WTC11 (cell line): ENCODE measurements at regions not wholly inside any gene's neighbourhood (a gene's known extent, or its start where the extent isn't known, plus 50 kb on each side); places are given as distances from the start of the nearest gene placed in this dataset.

Experiments used
- ATAC-seq: fragments of 200-7000 bp; cut with Tn5 transposase; 2 replicates; pipeline ENCODE4 v1.10.0; 2021; ENCODE audit warnings: mild to moderate bottlenecking, moderate library complexity
- CTCF ChIA-PET: fragments of 300-600 bp; sonication (Branson Sonifier 250); formaldehyde crosslinking; loops from one replicate; lab custom pipeline; 2021; ENCODE audit warnings: antibody characterized with exemption; lab: Charles Lee
- POLR2A ChIA-PET: fragments of 350-600 bp; sonication (Branson Sonifier 250); formaldehyde crosslinking; loops from one replicate; lab custom pipeline; 2021; ENCODE audit warnings: antibody characterized with exemption; lab: Charles Lee
- DNase-seq: peaks from one replicate; pipeline ENCODE4 v3.0.0; 2021; ENCODE audit warnings: low spot score
- H3K27ac Mint-ChIP-seq: 2 replicates; pipeline ENCODE4 v1.8.0; 2021; ENCODE audit warnings: mixed read lengths
- H3K27me3 Mint-ChIP-seq: 2 replicates; pipeline ENCODE4 v1.8.0; 2021; ENCODE audit warnings: low read depth, mild to moderate bottlenecking, moderate library complexity, mixed read lengths
- H3K36me3 Mint-ChIP-seq: 2 replicates; pipeline ENCODE4 v1.8.0; 2021; ENCODE audit warnings: mixed read lengths
- H3K4me1 Mint-ChIP-seq: 2 replicates; pipeline ENCODE4 v1.8.0; 2022; ENCODE audit warnings: mixed read lengths
- H3K4me3 Mint-ChIP-seq: 2 replicates; pipeline ENCODE4 v1.8.0; 2021; ENCODE audit warnings: mild to moderate bottlenecking, moderate library complexity, mixed read lengths
- H3K9me3 Mint-ChIP-seq: 2 replicates; pipeline ENCODE4 v1.8.0; 2021; ENCODE audit warnings: mixed read lengths
- CBFB ChIP-seq: sonication (generic); formaldehyde crosslinking; IDR thresholded peaks from 2 replicates; pipeline ENCODE4 v1.8.1; 2022; ENCODE audit warnings: mild to moderate bottlenecking, low read depth, missing genetic modification reagents
- CREB1 ChIP-seq: sonication (generic); formaldehyde crosslinking; IDR thresholded peaks from 2 replicates; pipeline ENCODE4 v1.8.0; 2023; ENCODE audit warnings: mild to moderate bottlenecking, missing genetic modification reagents
- ELF4 ChIP-seq: sonication (generic); formaldehyde crosslinking; IDR thresholded peaks from 2 replicates; pipeline ENCODE4 v1.8.1; 2022; ENCODE audit warnings: low read depth, mild to moderate bottlenecking, moderate library complexity, missing genetic modification reagents
- NFATC4 ChIP-seq: fragments of 250-450 bp; sonication (Bioruptor Pico); IDR thresholded peaks from 2 replicates; pipeline ENCODE4 v1.9.0; 2021; ENCODE audit warnings: mild to moderate bottlenecking
- ZBTB21 ChIP-seq: sonication (generic); formaldehyde crosslinking; IDR thresholded peaks from 2 replicates; pipeline ENCODE4 v1.8.1; 2023; ENCODE audit warnings: mild to moderate bottlenecking, missing genetic modification reagents, borderline replicate concordance
- ZNF423 ChIP-seq: fragments of 250-450 bp; sonication (Bioruptor Pico); IDR thresholded peaks from 2 replicates; pipeline ENCODE4 v2.1.2; 2022; ENCODE audit warnings: mild to moderate bottlenecking, moderate library complexity
- ZNF671 ChIP-seq: fragments of 250-450 bp; sonication (Bioruptor Pico); IDR thresholded peaks from 2 replicates; pipeline ENCODE4 v1.8.0; 2021; ENCODE audit warnings: mild to moderate bottlenecking
- TF ChIP-seq, protein P1 (sequence below): sonication (generic); formaldehyde crosslinking; IDR thresholded peaks from 2 replicates; pipeline ENCODE4 v1.8.1; 2023; ENCODE audit warnings: mild to moderate bottlenecking, moderate library complexity, missing genetic modification reagents
- TF ChIP-seq, protein P2 (sequence below): sonication (generic); formaldehyde crosslinking; IDR thresholded peaks from 2 replicates; pipeline ENCODE4 v1.8.0; 2023; ENCODE audit warnings: mild to moderate bottlenecking, missing genetic modification reagents
- TF ChIP-seq, protein P3 (sequence below): sonication (generic); formaldehyde crosslinking; IDR thresholded peaks from 2 replicates; pipeline ENCODE4 v1.8.1; 2023; ENCODE audit warnings: mild to moderate bottlenecking, missing genetic modification reagents, moderate library complexity
- TF ChIP-seq, protein P4 (sequence below): fragments of 250-450 bp; sonication (Bioruptor Pico); IDR thresholded peaks from 2 replicates; pipeline ENCODE4 v1.9.0; 2021; ENCODE audit warnings: mild to moderate bottlenecking, borderline replicate concordance
- TF ChIP-seq, protein P5 (sequence below): sonication (generic); formaldehyde crosslinking; IDR thresholded peaks from 2 replicates; pipeline ENCODE4 v1.8.1; 2022; ENCODE audit warnings: mild to moderate bottlenecking, missing genetic modification reagents, moderate library complexity, borderline replicate concordance
- TF ChIP-seq, protein P6 (sequence below): sonication (generic); formaldehyde crosslinking; IDR thresholded peaks from 2 replicates; pipeline ENCODE4 v1.8.1; 2022; ENCODE audit warnings: missing genetic modification reagents, borderline replicate concordance
- TF ChIP-seq, protein P7 (sequence below): sonication (generic); formaldehyde crosslinking; IDR thresholded peaks from 2 replicates; pipeline ENCODE4 v1.8.1; 2022; ENCODE audit warnings: low read depth, missing genetic modification reagents, borderline replicate concordance

DNA sequence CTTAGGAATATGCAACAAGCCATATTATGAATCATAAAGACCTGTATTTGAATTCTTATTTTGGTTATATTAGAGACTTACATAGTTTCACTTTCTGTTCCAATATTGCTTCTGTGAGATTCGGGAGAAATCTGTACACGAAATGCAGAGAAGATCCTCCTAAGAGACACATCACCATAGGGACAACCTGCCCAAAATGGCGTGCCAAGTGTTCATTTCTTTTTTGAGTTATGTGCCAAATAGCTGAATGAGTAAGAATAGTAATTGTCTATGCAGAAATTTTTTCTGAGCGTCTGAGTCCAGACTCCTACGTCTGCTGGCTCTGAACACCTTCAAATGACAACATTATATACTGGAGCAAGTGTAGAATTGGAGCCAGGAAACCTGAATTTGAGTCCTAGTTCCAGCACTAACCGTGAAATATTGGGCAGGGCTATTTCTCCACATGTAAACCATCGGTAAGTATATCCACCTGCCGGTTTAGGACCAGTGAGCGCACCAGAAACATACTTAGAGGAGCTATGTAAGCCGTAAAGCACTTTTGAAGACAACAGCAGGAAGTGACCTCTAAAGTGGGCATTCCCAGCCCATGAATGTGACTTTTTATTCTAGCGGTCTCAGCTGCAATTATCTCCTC, 163.9 kb upstream of the DMRT1 start (continued):
- TF ChIP-seq, protein P1, sequence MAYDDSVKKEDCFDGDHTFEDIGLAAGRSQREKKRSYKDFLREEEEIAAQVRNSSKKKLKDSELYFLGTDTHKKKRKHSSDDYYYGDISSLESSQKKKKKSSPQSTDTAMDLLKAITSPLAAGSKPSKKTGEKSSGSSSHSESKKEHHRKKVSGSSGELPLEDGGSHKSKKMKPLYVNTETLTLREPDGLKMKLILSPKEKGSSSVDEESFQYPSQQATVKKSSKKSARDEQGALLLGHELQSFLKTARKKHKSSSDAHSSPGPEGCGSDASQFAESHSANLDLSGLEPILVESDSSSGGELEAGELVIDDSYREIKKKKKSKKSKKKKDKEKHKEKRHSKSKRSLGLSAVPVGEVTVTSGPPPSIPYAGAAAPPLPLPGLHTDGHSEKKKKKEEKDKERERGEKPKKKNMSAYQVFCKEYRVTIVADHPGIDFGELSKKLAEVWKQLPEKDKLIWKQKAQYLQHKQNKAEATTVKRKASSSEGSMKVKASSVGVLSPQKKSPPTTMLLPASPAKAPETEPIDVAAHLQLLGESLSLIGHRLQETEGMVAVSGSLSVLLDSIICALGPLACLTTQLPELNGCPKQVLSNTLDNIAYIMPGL (CRISPR knock-in tag), result no peak
- TF ChIP-seq ZNF671 (CRISPR knock-in tag) (no peak), CREB1 (CRISPR knock-in tag) (no peak)
- TF ChIP-seq, protein P2, sequence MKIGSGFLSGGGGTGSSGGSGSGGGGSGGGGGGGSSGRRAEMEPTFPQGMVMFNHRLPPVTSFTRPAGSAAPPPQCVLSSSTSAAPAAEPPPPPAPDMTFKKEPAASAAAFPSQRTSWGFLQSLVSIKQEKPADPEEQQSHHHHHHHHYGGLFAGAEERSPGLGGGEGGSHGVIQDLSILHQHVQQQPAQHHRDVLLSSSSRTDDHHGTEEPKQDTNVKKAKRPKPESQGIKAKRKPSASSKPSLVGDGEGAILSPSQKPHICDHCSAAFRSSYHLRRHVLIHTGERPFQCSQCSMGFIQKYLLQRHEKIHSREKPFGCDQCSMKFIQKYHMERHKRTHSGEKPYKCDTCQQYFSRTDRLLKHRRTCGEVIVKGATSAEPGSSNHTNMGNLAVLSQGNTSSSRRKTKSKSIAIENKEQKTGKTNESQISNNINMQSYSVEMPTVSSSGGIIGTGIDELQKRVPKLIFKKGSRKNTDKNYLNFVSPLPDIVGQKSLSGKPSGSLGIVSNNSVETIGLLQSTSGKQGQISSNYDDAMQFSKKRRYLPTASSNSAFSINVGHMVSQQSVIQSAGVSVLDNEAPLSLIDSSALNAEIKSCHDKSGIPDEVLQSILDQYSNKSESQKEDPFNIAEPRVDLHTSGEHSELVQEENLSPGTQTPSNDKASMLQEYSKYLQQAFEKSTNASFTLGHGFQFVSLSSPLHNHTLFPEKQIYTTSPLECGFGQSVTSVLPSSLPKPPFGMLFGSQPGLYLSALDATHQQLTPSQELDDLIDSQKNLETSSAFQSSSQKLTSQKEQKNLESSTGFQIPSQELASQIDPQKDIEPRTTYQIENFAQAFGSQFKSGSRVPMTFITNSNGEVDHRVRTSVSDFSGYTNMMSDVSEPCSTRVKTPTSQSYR (CRISPR knock-in tag), result no peak
- TF ChIP-seq, protein P3, sequence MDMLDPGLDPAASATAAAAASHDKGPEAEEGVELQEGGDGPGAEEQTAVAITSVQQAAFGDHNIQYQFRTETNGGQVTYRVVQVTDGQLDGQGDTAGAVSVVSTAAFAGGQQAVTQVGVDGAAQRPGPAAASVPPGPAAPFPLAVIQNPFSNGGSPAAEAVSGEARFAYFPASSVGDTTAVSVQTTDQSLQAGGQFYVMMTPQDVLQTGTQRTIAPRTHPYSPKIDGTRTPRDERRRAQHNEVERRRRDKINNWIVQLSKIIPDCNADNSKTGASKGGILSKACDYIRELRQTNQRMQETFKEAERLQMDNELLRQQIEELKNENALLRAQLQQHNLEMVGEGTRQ, result no peak

DNA sequence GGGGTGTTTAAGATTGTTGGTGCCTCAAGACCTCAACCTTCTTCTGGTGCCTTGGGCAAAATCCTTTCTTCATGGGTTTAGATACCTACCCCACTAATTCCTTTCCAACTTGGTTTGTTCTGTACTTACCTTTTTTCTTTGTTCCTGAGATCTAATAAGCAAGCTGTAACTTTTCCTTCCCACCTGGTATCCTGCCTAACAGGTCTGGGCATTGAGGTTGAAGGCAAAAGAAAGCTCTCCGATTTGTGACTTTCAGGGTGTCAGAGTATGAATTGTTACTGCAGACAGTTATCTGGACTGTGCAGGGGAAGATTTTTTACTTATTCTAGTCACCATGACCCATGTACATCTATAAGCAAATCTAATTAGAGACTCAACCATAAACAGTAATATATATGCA, 162.6 kb upstream of the DMRT1 start:
- H3K36me3 Mint-ChIP-seq, result no peaks in the 10 kb centered on the region
- H3K4me3 Mint-ChIP-seq, result no peak overlapping the region
- POLR2A ChIA-PET, result no interaction called here
- ATAC-seq (no peak), DNase-seq (no peak)
- CTCF ChIA-PET, result no interaction called here
- H3K9me3 Mint-ChIP-seq, result no peaks in the 10 kb centered on the region
- no peaks in the 10 kb centered on the region for H3K27me3 Mint-ChIP-seq
- TF ChIP-seq, protein P4, sequence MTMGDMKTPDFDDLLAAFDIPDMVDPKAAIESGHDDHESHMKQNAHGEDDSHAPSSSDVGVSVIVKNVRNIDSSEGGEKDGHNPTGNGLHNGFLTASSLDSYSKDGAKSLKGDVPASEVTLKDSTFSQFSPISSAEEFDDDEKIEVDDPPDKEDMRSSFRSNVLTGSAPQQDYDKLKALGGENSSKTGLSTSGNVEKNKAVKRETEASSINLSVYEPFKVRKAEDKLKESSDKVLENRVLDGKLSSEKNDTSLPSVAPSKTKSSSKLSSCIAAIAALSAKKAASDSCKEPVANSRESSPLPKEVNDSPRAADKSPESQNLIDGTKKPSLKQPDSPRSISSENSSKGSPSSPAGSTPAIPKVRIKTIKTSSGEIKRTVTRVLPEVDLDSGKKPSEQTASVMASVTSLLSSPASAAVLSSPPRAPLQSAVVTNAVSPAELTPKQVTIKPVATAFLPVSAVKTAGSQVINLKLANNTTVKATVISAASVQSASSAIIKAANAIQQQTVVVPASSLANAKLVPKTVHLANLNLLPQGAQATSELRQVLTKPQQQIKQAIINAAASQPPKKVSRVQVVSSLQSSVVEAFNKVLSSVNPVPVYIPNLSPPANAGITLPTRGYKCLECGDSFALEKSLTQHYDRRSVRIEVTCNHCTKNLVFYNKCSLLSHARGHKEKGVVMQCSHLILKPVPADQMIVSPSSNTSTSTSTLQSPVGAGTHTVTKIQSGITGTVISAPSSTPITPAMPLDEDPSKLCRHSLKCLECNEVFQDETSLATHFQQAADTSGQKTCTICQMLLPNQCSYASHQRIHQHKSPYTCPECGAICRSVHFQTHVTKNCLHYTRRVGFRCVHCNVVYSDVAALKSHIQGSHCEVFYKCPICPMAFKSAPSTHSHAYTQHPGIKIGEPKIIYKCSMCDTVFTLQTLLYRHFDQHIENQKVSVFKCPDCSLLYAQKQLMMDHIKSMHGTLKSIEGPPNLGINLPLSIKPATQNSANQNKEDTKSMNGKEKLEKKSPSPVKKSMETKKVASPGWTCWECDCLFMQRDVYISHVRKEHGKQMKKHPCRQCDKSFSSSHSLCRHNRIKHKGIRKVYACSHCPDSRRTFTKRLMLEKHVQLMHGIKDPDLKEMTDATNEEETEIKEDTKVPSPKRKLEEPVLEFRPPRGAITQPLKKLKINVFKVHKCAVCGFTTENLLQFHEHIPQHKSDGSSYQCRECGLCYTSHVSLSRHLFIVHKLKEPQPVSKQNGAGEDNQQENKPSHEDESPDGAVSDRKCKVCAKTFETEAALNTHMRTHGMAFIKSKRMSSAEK, result no peak
- TF ChIP-seq, protein P2 (CRISPR knock-in tag), result no peak
- TF ChIP-seq, protein P5, sequence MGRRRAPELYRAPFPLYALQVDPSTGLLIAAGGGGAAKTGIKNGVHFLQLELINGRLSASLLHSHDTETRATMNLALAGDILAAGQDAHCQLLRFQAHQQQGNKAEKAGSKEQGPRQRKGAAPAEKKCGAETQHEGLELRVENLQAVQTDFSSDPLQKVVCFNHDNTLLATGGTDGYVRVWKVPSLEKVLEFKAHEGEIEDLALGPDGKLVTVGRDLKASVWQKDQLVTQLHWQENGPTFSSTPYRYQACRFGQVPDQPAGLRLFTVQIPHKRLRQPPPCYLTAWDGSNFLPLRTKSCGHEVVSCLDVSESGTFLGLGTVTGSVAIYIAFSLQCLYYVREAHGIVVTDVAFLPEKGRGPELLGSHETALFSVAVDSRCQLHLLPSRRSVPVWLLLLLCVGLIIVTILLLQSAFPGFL, result no peak
- no peak for TF ChIP-seq ZNF671 (CRISPR knock-in tag)
- TF ChIP-seq ELF4 (CRISPR knock-in tag), result no peak
- TF ChIP-seq ZNF423 (CRISPR knock-in tag), result no peak
- TF ChIP-seq, protein P6, sequence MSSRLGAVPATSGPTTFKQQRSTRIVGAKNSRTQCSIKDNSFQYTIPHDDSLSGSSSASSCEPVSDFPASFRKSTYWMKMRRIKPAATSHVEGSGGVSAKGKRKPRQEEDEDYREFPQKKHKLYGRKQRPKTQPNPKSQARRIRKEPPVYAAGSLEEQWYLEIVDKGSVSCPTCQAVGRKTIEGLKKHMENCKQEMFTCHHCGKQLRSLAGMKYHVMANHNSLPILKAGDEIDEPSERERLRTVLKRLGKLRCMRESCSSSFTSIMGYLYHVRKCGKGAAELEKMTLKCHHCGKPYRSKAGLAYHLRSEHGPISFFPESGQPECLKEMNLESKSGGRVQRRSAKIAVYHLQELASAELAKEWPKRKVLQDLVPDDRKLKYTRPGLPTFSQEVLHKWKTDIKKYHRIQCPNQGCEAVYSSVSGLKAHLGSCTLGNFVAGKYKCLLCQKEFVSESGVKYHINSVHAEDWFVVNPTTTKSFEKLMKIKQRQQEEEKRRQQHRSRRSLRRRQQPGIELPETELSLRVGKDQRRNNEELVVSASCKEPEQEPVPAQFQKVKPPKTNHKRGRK (CRISPR knock-in tag), result no peak
- no peak for TF ChIP-seq NFATC4
- no peak for TF ChIP-seq CBFB (CRISPR knock-in tag)
- TF ChIP-seq ZBTB21 (CRISPR knock-in tag), result no peak
- TF ChIP-seq, protein P7, sequence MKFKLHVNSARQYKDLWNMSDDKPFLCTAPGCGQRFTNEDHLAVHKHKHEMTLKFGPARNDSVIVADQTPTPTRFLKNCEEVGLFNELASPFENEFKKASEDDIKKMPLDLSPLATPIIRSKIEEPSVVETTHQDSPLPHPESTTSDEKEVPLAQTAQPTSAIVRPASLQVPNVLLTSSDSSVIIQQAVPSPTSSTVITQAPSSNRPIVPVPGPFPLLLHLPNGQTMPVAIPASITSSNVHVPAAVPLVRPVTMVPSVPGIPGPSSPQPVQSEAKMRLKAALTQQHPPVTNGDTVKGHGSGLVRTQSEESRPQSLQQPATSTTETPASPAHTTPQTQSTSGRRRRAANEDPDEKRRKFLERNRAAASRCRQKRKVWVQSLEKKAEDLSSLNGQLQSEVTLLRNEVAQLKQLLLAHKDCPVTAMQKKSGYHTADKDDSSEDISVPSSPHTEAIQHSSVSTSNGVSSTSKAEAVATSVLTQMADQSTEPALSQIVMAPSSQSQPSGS (CRISPR knock-in tag), result no peak
- H3K4me1 Mint-ChIP-seq, result peaks cover 47% of the 10 kb centered on the region
- no peak overlapping the region for H3K27ac Mint-ChIP-seq
